ENCODE measurements at regions not wholly inside any gene's neighbourhood (a gene's known extent, or its start where the extent isn't known, plus 50 kb on each side); places are given as distances from the start of the nearest gene placed in this dataset.

DNA sequence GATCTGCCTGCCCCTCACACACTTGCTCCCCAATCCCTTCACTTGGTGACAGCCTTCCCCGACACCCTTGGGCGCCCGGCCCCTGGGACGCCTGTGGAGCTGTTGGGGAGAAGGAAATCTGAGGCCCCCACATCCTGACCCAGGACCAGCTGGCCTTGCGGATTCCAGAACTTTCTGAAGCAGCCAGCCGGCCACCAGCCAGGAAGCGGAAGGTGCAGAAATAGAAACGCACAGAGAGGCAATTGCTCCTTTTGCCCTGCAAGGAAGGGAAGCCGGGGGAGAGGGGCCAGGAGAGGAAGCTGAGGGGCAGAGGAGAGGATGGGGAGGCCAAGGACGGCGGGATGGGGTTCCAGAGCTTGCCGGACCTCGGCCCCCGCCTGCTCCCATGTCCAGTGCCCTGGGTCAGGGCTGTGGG is 66.7 kb upstream of the LINC01488 start:
- Histone ChIP-seq H2AFZ (ENCODE audit: low read length) (no peak overlapping the region), H3K9me3 (ENCODE audit: insufficient read depth in 2 of 2, low read depth in 1 of 2, low read length in 1 of 2) (no peaks in the 10 kb centered on the region), H2BK5ac (ENCODE audit: low read depth, low read length) (no peak overlapping the region), H4K5ac (ENCODE audit: insufficient read length, low read depth, low read length) (no peak overlapping the region), H4K8ac (ENCODE audit: extremely low read depth, insufficient read depth, low read length) (no peak overlapping the region), H3K79me1 (ENCODE audit: low read depth, low read length) (no peaks in the 10 kb centered on the region), H3K18ac (ENCODE audit: extremely low read depth, low read length) (no peak overlapping the region), H3K4me2 (ENCODE audit: insufficient read depth in 1 of 2, low read depth in 2 of 2, low read length in 2 of 2) (no peak overlapping the region), H3K56ac (replicated peaks; ENCODE audit: insufficient read length, low read depth, low read length) (no peak overlapping the region), H2BK15ac (ENCODE audit: low read length) (no peak overlapping the region), H3K27me3 (replicated peaks in 1 of 4; ENCODE audit: control insufficient read depth in 3 of 4, extremely low read depth in 1 of 4, insufficient read depth in 3 of 4, low read length in 3 of 4) (no peaks in the 10 kb centered on the region), H2AK5ac (ENCODE audit: low read depth, low read length) (no peak overlapping the region), H2BK20ac (ENCODE audit: low read length) (no peak overlapping the region), H2BK12ac (ENCODE audit: low read depth, low read length) (peak overlapping the region; percentile 75; the same call in 1 of the 2 replicates), H3K23me2 (ENCODE audit: low read depth, low read length) (no peaks in the 10 kb centered on the region), H3K4me1 (replicated peaks in 1 of 4; ENCODE audit: control insufficient read depth in 3 of 4, insufficient read depth in 4 of 4, low read length in 3 of 4) (peaks cover 0 to 4% (median 0%) of the 10 kb centered on the region in 4 experiments; a peak in 1 of 7 replicates), H4K20me1 (replicated peaks in 1 of 2; ENCODE audit: control insufficient read depth in 1 of 2, insufficient read depth in 2 of 2, low read length in 2 of 2) (no peaks in the 10 kb centered on the region), H2BK120ac (replicated peaks; ENCODE audit: low read depth, low read length) (no peak overlapping the region), H3K79me2 (ENCODE audit: control insufficient read depth in 1 of 2, insufficient read depth in 2 of 2, low read length in 2 of 2) (no peaks in the 10 kb centered on the region), H3K23ac (ENCODE audit: insufficient read length) (no peak overlapping the region), H3K27ac (ENCODE audit: low read depth, low read length) (no peak overlapping the region), H3K9ac (replicated peaks in 1 of 4; ENCODE audit: extremely low read depth in 1 of 4, low read depth in 3 of 4, low read length in 3 of 4) (no peak overlapping the region), H3K4ac (replicated peaks; ENCODE audit: insufficient read length, low read depth, low read length) (no peak overlapping the region), H4K91ac (replicated peaks; ENCODE audit: insufficient read length, low read length) (no peak overlapping the region), H3K14ac (ENCODE audit: insufficient read length) (no peak overlapping the region), H3K36me3 (ENCODE audit: control insufficient read depth in 2 of 4, insufficient read depth in 4 of 4, low read length in 3 of 4) (no peaks in the 10 kb centered on the region), H3K4me3 (ENCODE audit: extremely low read depth in 1 of 4, insufficient read depth in 2 of 4, low read depth in 3 of 4, low read length in 4 of 4) (no peak overlapping the region)
- ChIA-PET CTCF (ENCODE audit: partially characterized antibody) (interaction anchor here (0.7 kb wide), 2 partner anchors 23 to 248 kb away, joined by 3 to 4 read pairs; no protein-coding TSS in a partner anchor), POLR2A (ENCODE audit: partially characterized antibody) (no interaction called here)
- 93% methylated on average over 4 of the region's 14 CpGs; no CpG with 5 or more reads in 1 of the 2 experiments for WGBS, 2 experiments (ENCODE audit: extremely low coverage in 1 of 2, insufficient coverage in 1 of 2, insufficient read length in 1 of 2, insufficient replicate concordance in 2 of 2, low coverage in 1 of 2, low lambda C conversion rate in 2 of 2, missing lambda C conversion rate in 1 of 2)
- FAIRE-seq: no peak
- DNase-seq (ENCODE audit: low read depth in 1 of 2, low spot score in 2 of 2): no peak
- TF ChIP-seq KDM1A (IDR thresholded peaks at IDR 0.05; ENCODE audit: borderline replicate concordance, low read length): no peak
- TF ChIP-seq CREB1 (IDR thresholded peaks at IDR 0.05): no peak
- TF ChIP-seq BACH1 (IDR thresholded peaks at IDR 0.05; ENCODE audit: low read length): no peak
- TF ChIP-seq RFX5 (IDR thresholded peaks at IDR 0.05; ENCODE audit: borderline replicate concordance, low read depth, low read length): no peak
- TF ChIP-seq EZH2 (IDR thresholded peaks at IDR 0.05; ENCODE audit: low read depth, low read length, severe bottlenecking): no peak
- no peak for TF ChIP-seq ASH2L (IDR thresholded peaks at IDR 0.05; ENCODE audit: low read length)
- TF ChIP-seq HDAC6 (IDR thresholded peaks at IDR 0.05; ENCODE audit: low read depth, low read length): no peak
- TF ChIP-seq, protein P1, sequence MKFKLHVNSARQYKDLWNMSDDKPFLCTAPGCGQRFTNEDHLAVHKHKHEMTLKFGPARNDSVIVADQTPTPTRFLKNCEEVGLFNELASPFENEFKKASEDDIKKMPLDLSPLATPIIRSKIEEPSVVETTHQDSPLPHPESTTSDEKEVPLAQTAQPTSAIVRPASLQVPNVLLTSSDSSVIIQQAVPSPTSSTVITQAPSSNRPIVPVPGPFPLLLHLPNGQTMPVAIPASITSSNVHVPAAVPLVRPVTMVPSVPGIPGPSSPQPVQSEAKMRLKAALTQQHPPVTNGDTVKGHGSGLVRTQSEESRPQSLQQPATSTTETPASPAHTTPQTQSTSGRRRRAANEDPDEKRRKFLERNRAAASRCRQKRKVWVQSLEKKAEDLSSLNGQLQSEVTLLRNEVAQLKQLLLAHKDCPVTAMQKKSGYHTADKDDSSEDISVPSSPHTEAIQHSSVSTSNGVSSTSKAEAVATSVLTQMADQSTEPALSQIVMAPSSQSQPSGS (IDR thresholded peaks at IDR 0.05; ENCODE audit: low read length): no peak
- no peak for TF ChIP-seq EGR1 (IDR thresholded peaks at IDR 0.05; ENCODE audit: borderline replicate concordance, low read depth, low read length)
- TF ChIP-seq CTBP2 (IDR thresholded peaks at IDR 0.05; ENCODE audit: borderline replicate concordance, insufficient read depth, insufficient read length, low read length): no peak
- no peak for TF ChIP-seq SIN3A (conservative IDR thresholded peaks at IDR 0.05 in 1 of 2, IDR thresholded peaks at IDR 0.05 in 1 of 2; ENCODE audit: low read depth in 1 of 2, low read length in 2 of 2)
- no peak for TF ChIP-seq JUND (IDR thresholded peaks at IDR 0.05; ENCODE audit: low read length)
- TF ChIP-seq SP2 (IDR thresholded peaks at IDR 0.05; ENCODE audit: low read length): no peak
- TF ChIP-seq CHD2 (IDR thresholded peaks at IDR 0.05; ENCODE audit: low read length): no peak

Data from H1 (cell line).